ENCODE measurements at regions not wholly inside any gene's neighbourhood (a gene's known extent, or its start where the extent isn't known, plus 50 kb on each side); places are given as distances from the start of the nearest gene placed in this dataset.

GRCh38 chr1:98072047-98072446 is 151.2 kb upstream of the DPYD start:
- DNase-seq (ENCODE audit: low read depth in 3 of 3), result no peak

GRCh38 chr1:98068016-98068415 is 147.2 kb upstream of the DPYD start:
- DNase-seq (ENCODE audit: low read depth in 3 of 3), result no peak

DNA sequence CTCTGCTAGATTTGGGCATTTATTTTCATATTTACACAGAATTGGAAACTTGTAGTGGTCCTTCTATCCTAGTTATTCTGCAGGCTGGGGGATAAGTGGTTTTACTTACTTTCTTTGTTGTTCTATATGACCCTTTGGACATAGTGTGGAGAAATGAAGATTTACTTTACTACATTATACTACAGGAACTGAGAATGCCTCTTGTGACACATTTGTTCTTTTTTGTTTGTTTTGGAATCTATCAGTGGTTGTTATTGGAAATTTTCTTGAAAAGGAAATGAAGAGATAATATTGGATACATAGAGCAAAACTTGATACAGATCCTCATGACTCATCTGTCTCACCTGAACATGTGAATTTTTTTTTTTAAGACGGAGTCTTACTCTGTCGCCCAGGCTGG is 146.1 kb upstream of the DPYD start:
- no peak for DNase-seq (ENCODE audit: low read depth in 3 of 3)

DNA sequence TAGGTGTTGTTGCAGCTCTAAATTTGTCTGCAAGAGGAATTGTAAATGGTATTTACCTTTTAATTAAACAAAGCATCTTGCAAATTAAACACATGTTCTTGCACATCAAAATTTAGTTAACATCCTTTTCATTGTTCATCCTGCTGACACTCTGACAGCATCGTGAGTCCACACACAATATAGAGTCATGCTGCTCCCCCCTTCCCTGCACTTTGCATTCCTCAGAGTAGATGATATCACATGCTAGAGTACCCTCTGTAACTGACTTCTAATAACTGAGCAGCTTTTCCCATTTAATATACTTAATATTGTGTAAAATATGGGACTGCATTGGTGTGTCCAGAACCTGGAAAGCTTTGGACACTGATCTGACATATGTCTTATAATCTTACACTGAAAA is 138.8 kb upstream of the DPYD start:
- DNase-seq (ENCODE audit: low read depth in 3 of 3), result no peak

DNA sequence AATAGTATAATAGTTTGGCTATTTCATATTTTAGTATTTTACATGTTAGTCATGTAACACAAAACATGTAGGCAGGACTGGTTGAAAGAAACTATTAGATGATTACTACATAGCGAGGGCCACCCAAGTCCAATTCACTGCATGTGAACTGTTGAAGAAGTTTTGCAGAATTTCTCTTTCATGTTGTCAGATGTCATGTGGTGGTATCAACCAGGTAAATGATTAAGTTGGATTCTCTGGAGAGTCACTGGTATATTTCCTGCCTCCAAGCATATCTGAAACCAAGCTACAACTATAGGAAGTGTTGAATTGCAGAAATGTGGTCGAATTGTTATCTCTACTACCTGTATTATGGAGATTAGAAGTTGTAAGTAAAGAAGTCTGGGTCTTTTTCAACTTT is 137.8 kb upstream of the DPYD start:
- DNase-seq (ENCODE audit: low read depth in 3 of 3), result no peak

DNA sequence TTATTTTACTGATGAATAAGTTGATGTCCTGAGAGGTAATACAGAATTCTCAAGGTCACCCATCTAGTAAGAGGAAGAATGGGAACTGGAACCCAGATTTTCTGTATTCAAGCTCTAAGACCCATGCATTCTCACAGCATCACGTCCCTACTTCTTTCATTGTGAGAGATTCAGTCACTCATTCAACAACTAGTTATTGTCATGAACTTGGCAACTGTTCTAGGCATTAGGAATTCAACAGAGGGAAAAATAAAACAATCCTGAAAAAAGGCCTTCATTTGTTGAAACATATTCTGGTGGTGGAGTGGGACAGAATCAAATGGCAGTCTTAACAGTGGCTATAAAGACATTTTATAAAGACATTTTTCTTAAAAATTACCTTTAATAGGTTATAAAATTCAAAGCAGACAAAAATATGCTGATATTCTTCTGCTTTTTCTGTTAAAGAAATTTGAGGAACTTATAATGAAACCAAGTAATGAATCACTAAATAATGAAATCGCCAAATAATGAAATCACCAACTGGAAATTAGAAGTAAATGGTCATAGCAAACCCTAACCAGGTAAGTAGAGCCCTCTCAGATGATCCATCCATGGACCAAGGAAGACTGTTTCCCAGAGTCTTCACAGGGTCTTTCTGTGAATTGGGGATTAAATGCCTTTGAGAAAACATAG is 136.5 kb upstream of the DPYD start:
- DNase-seq (ENCODE audit: low read depth in 3 of 3), result no peak

DNA sequence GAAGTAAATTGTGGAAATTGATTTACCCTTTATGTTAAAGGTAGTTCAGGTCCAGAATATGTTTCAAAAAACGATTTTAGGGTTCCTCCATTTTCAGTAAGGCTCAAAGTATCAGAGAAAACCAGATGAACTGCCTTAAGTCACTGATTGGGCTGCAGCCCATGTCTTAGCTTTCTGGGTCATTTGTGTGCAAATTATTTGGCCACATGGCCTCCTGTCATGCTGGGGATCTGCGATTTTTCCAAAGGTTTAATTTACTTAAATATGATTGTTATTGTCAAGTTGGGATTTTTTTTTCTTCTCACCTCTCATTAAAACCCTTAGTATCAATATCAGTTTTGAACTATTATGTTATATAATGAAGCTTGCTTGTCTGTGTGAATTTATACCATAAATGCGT is 135.9 kb upstream of the DPYD start:
- no peak for DNase-seq (ENCODE audit: low read depth in 3 of 3)

DNA sequence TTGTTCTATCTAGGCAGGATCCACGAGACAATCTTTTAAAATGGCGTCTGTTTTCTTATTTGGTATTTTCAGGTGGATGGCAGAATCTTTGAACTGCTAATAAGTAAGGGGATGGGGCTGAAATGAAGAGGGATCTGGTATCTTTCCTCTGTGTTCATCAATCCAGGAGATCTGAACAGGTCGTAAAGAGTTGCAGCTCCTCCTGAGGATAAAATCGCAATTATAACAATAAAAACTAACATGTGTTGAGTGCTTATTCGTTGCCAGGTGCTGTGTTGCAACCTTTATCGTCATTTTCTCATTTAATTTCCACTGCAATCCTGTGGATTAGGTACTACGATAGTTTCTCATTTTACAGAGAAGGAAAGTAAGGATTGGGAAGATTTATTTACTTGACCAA is 134.6 kb upstream of the DPYD start:
- no peak for DNase-seq (ENCODE audit: low read depth in 3 of 3)

- no peak for DNase-seq (ENCODE audit: low read depth in 3 of 3)
Measured at GRCh38 chr1:98054786-98055185, 134.0 kb upstream of the DPYD start.

DNA sequence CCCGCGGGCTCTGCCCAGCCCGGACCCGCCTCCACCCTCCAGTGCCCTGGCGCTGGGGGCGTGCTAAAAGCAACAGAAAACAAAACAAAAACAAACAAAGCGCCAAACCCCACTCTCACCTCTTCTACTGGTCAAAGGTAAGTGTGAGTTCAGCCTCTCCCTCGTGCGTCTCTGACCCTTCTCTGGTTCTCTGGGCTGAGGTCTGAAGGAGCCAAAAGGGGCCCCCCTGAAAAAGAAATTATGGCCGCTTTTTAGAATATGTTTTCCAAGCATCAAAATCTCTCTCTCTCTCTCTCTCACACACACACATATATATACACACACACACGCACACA is 133.5 kb upstream of the DPYD start:
- no peak for DNase-seq (ENCODE audit: low read depth in 3 of 3)

DNA sequence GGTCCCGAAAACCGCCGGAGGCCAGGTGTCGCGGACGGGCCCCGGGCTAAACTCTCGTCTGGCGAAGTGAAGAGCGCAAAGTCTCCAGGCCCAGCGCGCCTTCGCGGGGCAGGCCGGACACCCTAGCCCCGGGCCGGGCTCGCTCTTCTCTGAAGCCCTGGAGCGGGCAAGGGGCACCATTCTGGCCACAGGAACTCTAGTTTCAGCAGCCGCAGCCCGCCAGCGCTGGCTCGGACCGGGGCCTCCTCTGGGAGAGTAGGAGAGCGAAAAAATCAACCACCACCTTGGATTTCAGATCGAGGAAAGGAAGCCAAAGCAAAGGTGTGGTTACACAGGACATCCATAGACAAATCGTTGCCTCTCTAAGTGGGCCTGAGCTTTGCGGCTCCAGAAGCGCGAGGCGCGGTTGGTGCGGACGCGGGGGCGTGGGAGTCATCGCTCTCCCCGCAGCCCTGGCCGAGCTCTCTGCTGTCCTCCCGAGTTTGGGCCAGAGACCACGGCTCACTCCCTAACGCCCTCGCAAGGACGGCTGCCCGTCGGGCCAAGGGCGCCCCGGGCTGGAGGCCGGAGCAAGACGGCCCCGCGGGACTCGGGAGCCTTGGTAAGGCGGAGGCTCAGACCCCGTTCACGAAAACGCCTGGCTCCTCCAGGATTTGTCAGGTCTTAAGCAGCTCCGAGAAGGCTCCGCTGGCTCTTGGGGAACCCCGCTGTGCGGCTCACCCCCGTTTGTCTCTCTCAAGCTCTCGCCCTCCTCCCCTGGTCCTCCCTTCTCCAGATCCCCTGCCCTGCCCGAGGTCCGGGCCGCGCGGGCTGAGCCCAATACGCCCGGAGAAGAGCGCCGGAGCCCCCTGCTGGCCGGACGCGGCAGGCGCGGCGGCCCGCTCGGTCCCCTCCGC is 132.9 kb upstream of the DPYD start:
- peak in 2 of 3 experiments; percentile 16 to 47 for DNase-seq (ENCODE audit: low read depth in 3 of 3)

DNA sequence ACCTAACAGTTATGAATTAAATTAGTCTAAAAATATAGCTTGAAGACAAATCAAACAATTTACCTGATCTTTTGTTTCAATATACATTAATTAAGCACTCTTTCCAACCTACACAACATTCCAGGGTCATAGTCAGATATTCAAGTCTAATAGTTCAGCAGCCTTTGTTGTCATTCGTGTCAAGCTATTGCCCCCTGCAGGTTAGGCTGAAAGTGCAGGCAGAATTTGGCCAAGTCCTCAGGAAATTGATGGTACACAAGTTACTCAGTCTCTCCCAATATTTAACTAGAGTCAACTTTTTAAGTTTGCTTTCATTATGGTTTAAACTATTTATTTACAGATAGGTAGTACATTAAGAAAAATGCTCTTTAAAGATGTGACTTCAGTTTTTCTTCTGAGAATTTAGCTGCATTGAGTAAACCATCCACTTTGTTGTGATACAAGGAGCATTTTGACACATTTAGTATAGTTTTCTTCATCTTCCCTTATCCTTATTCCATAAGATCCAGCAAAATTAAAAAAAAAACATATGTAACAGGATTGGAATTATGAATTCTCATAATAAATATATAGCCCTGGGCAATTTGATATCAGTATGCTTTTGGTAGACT is 130.3 kb upstream of the DPYD start:
- DNase-seq (ENCODE audit: low read depth in 3 of 3), result peak; percentile 38 to 53 (median 51)

DNA sequence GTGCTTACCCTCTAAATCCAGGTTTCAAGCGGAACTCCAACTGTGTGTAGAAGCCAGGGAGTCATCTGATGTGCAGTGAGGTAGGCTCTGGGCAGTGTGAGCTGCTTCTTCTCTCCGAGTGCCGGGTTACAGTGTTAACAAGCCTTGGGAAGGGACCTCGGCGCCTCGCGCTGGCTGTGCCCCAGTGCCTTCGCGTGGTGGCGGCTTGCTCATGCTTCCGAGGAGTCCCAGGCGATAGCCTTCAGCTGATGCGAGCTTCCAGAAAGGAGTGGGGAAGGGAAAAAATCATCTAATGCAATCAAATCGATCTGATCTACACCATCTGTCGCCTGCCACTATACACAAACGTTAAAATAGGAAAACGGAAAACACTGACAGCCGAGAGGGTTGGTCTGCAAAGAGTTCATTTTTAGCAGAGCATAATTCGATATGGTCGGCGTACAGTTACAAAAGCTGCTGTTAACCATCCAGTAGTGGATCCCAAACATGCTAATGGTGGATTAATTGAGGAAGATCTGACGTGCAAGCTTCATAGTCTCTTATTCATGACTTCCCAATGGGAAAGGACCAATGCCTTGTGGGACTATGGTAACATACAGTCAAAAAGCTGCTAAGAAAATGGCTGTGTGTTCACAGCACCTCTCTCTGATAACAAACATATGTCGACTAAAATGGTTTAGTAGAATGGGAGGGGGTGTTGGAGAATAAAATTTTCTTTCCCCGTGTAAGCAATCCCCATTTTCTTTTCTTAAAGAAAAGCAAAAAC is 128.7 kb upstream of the DPYD start:
- no peak for DNase-seq (ENCODE audit: low read depth in 3 of 3)

- DNase-seq (ENCODE audit: low read depth in 3 of 3), result no peak
Measured at GRCh38 chr1:98048751-98049325, 128.0 kb upstream of the DPYD start.

DNA sequence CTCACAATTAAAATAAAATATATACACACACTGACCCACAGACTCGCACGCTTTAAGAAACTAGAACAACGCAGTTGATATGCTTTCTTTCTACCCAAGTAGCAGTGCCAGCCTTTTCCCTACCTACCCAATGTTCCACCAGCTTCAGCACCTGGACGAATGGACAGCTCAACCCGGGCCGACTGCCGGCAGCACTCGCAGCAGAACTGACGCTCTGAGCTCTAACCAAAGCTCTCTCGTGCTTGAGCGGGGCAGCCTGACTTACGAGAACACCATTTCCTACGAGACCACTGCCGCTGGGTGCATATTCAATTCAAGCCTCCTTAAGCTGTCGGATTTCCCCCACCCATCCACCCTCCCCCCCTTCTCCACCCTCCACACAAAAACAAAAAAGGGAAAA is 127.4 kb upstream of the DPYD start:
- DNase-seq (ENCODE audit: low read depth in 3 of 3), result peak; percentile 28 to 36 (median 33)

- DNase-seq (ENCODE audit: low read depth in 3 of 3), result no peak
Measured at GRCh38 chr1:98047171-98047570, 126.3 kb upstream of the DPYD start.

GRCh38 chr1:98045767-98046641 is 125.2 kb upstream of the DPYD start:
- no peak for DNase-seq (ENCODE audit: low read depth in 3 of 3)

GRCh38 chr1:98045211-98045766 is 124.5 kb upstream of the DPYD start:
- no peak for DNase-seq (ENCODE audit: low read depth in 3 of 3)

DNA sequence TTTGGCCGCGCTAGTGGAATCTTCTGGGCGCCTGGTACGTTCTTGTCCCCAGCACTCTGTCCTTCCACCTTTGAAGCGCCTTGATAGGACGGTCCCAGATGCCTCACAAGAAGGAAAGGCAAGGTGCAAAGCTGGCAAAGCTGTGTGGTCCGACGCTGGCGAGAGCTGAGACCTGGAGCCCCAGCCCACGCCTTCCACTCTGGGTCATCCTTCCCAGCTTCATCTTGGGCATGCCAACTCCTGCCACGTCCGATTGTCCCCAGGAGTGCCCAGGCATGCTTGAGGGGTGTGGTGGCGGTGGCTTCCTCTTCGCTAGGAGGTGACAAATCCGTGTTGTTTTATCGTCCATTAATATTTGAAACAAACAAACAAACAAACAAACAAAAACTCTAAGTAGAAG is 123.9 kb upstream of the DPYD start:
- DNase-seq (ENCODE audit: low read depth in 3 of 3), result no peak

DNA sequence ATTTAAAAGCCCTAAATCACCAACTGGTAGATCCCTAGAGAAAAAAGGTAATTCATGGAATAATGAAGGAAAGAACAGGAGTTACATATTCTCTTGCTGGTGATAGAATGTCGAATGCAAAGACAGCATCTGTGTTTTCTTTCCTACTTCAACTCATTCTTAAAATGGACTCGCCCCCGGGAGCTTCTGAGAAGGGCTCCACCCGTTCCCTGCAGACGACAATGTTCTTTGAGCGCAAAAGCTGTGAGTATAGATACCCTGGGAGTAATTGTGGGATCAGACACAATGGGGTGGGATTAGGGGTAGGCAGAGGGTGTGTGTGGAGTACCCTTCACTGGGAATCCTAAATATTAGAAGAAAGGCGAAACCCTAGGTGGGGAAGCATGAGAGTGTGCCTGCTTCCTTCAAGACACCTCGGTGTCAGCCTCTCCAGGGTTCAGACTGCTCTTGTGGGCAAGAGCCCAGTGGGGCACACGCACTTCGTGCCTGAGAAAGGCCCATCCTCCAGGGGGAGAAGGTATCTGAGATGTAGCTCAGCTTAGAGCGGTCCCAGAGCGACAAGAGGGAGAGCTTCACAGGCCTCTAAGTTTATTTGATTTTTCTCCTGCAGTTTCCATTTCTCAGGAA is 123.3 kb upstream of the DPYD start:
- DNase-seq (ENCODE audit: low read depth in 3 of 3), result no peak

Data from stimulated activated CD4-positive, alpha-beta T cell treated with anti-CD3 and anti-CD28 coated beads, TNF-alpha, amount 100 ng/mL, for 4 hours (primary cell).